Osteoblast (primary cell): ENCODE measurements at regions not wholly inside any gene's neighbourhood (a gene's known extent, or its start where the extent isn't known, plus 50 kb on each side); places are given as distances from the start of the nearest gene placed in this dataset.

Experiments
- DNase-seq: peaks from one replicate; pipeline ENCODE4 v3.0.0; 2011; ENCODE audit warnings: low spot score, mixed read lengths; ENCODE audit not compliant: insufficient read length; ENCODE audit errors: missing footprints
- H2AFZ ChIP-seq: 2 replicates; pipeline ENCODE4 v1.6.0; 2011; ENCODE audit warnings: mild to moderate bottlenecking, low read length
- H3K27ac ChIP-seq: 2 replicates; pipeline ENCODE4 v1.5.1; 2011; ENCODE audit warnings: mild to moderate bottlenecking, low read depth, low read length, moderate library complexity
- H3K27me3 ChIP-seq: 2 replicates; pipeline ENCODE4 v1.6.0; 2012; ENCODE audit warnings: mild to moderate bottlenecking, control low read depth, inconsistent platforms, low read length, moderate library complexity; ENCODE audit not compliant: insufficient read depth
- H3K36me3 ChIP-seq: 2 replicates; pipeline ENCODE4 v1.5.1; 2011; ENCODE audit warnings: mild to moderate bottlenecking, low read length, control low read depth, moderate library complexity; ENCODE audit not compliant: insufficient read depth
- H3K4me1 ChIP-seq: 2 replicates; pipeline ENCODE4 v1.5.1; 2011; ENCODE audit warnings: mild to moderate bottlenecking, low read length, control low read depth, moderate library complexity; ENCODE audit not compliant: insufficient read depth
- H3K4me2 ChIP-seq: 2 replicates; pipeline ENCODE4 v1.6.0; 2011; ENCODE audit warnings: mild to moderate bottlenecking, low read length; ENCODE audit not compliant: insufficient read depth
- H3K4me3 ChIP-seq: fragments of 200-600 bp; sonication (generic); 3 replicates; pipeline ENCODE4 v1.5.1; 2012; ENCODE audit warnings: mild to moderate bottlenecking, low read length, inconsistent platforms; ENCODE audit not compliant: insufficient read depth
- H3K79me2 ChIP-seq: 2 replicates; pipeline ENCODE4 v1.6.0; 2012; ENCODE audit warnings: mild to moderate bottlenecking, low read length, control low read depth, inconsistent platforms; ENCODE audit not compliant: insufficient read depth
- H3K9me3 ChIP-seq: 2 replicates; pipeline ENCODE4 v1.5.1; 2011; ENCODE audit warnings: low read depth, low read length, control low read depth
- H4K20me1 ChIP-seq: 2 replicates; pipeline ENCODE4 v1.6.0; 2012; ENCODE audit warnings: mild to moderate bottlenecking, low read length, control low read depth; ENCODE audit not compliant: insufficient read depth
- CTCF ChIP-seq: IDR thresholded peaks from 2 replicates; pipeline ENCODE4 v1.5.1; 2011; ENCODE audit warnings: mild to moderate bottlenecking, low read depth, low read length, moderate library complexity; ENCODE audit errors: extremely low read depth

DNA sequence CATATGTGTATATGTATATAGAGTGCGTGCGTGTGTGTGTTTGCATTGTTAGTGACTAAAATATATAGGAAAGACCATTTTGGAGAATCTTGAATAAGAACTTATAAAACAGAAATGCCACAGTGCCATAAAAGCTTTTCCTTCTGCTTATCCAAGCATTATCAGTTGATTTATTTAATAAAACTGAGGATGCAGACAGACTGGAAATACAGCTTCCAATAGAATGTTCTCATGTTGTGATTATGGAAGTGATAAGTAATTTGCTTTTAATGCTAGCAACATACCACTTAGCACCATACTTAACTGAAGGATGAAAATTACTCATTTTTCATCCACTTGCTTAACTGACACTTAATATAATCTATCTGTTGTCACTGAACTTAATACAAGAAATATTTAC is 820.1 kb downstream of the TFAP2A start:
- Histone ChIP-seq H3K4me2 (no peak overlapping the region), H3K9me3 (no peaks in the 10 kb centered on the region), H3K36me3 (no peaks in the 10 kb centered on the region), H2AFZ (no peak overlapping the region), H3K4me3 (no peak overlapping the region), H3K27me3 (no peaks in the 10 kb centered on the region), H3K4me1 (no peaks in the 10 kb centered on the region), H3K27ac (no peak overlapping the region), H4K20me1 (no peaks in the 10 kb centered on the region), H3K79me2 (no peaks in the 10 kb centered on the region)
- no peak for TF ChIP-seq CTCF
- DNase-seq = no peak

GRCh38 chr6:9593554-9593953 is 821.3 kb downstream of the TFAP2A start:
- Histone ChIP-seq H3K4me3 (no peak overlapping the region), H3K36me3 (no peaks in the 10 kb centered on the region), H3K4me2 (no peak overlapping the region), H3K27me3 (no peaks in the 10 kb centered on the region), H4K20me1 (no peaks in the 10 kb centered on the region), H3K4me1 (no peaks in the 10 kb centered on the region), H3K79me2 (no peaks in the 10 kb centered on the region), H2AFZ (no peak overlapping the region), H3K27ac (no peak overlapping the region), H3K9me3 (no peaks in the 10 kb centered on the region)
- no peak for DNase-seq
- TF ChIP-seq CTCF = no peak

DNA sequence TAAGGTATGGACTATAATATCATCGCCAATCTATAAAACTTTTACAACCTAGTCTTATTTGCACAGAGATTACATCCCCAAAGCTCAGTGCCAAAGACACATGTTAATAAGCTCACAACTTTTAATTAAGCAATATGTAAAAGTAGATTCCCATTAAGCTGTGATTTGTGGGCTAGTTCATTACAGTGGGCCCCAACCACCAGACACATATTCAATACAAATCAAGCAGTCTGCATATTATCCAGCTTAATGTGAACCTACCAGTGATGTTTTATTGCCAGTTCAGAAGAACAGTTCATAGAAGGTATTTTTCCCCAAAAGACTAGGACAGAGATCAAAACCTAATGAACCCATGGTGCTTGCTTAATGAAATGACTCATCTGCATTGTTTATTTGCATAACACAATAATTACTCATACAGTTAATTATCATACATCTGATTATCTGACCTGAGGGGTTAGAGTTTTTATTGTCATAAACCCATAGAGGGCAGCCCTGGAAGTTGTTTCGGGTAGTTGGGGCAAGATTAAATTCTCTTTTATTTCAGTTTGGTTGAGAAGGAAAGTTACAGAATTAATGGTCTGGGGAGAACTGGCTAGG is 831.0 kb downstream of the TFAP2A start:
- DNase-seq = no peak
- H3K4me1 ChIP-seq = no peaks in the 10 kb centered on the region
- TF ChIP-seq CTCF = no peak
- H4K20me1 ChIP-seq = no peaks in the 10 kb centered on the region
- no peaks in the 10 kb centered on the region for H3K27me3 ChIP-seq
- H3K4me2 ChIP-seq = no peak overlapping the region
- H3K4me3 ChIP-seq = no peak overlapping the region
- H3K9me3 ChIP-seq = no peaks in the 10 kb centered on the region
- no peak overlapping the region for H2AFZ ChIP-seq
- no peaks in the 10 kb centered on the region for H3K36me3 ChIP-seq
- H3K79me2 ChIP-seq = no peaks in the 10 kb centered on the region
- no peak overlapping the region for H3K27ac ChIP-seq

DNA sequence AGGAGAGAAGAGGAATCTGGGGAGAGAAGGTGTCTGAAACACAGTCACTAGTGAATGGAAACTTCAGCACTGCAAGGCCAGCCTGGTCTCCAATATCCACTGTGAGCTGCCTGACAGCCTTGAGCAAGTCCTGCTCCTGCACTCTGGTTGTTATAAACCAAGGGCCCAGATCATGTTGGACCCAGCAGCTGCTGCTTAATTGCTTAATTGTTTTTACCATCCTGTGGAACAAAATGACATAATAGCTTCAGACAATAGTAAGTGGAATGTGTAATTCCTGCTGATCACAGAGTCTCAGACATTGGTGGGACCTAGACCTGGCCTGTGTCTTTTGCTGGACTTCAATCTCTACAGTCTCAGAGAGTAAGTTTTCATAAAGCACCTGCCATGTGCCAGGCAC is 833.7 kb downstream of the TFAP2A start:
- H4K20me1 ChIP-seq = no peaks in the 10 kb centered on the region
- no peaks in the 10 kb centered on the region for H3K27me3 ChIP-seq
- no peak for DNase-seq
- no peak for TF ChIP-seq CTCF
- no peak overlapping the region for H3K27ac ChIP-seq
- no peaks in the 10 kb centered on the region for H3K9me3 ChIP-seq
- no peak overlapping the region for H3K4me2 ChIP-seq
- no peaks in the 10 kb centered on the region for H3K4me1 ChIP-seq
- H2AFZ ChIP-seq = no peak overlapping the region
- H3K4me3 ChIP-seq = no peak overlapping the region
- no peaks in the 10 kb centered on the region for H3K36me3 ChIP-seq
- H3K79me2 ChIP-seq = no peaks in the 10 kb centered on the region
